Mesothelial cell of epicardium (in vitro differentiated cells): ENCODE measurements at regions not wholly inside any gene's neighbourhood (a gene's known extent, or its start where the extent isn't known, plus 50 kb on each side); places are given as distances from the start of the nearest gene placed in this dataset.

Experiments used
- DNase-seq, 2 experiments: peaks; one replicate each; pipeline ENCODE4 v3.0.0; 2021; ENCODE audit warnings: low spot score in 2 of 2; ENCODE audit not compliant: unreplicated experiment in 2 of 2
- H3K27ac Mint-ChIP-seq: 2 replicates; pipeline ENCODE4 v1.8.0; 2021; ENCODE audit warnings: mixed read lengths
- H3K27me3 Mint-ChIP-seq: 2 replicates; pipeline ENCODE4 v1.8.0; 2021; ENCODE audit warnings: low read depth, mixed read lengths
- H3K36me3 Mint-ChIP-seq: 2 replicates; pipeline ENCODE4 v1.8.0; 2021; ENCODE audit warnings: mixed read lengths
- H3K4me1 Mint-ChIP-seq: 2 replicates; pipeline ENCODE4 v1.8.0; 2021; ENCODE audit warnings: mixed read lengths
- H3K4me3 Mint-ChIP-seq: 2 replicates; pipeline ENCODE4 v1.8.0; 2021; ENCODE audit warnings: mild to moderate bottlenecking, moderate library complexity, mixed read lengths
- H3K9me3 Mint-ChIP-seq: 2 replicates; pipeline ENCODE4 v1.8.0; 2021; ENCODE audit warnings: mixed read lengths
- CTCF ChIP-seq: fragments of 200-600 bp; sonication (generic); IDR thresholded peaks from one replicate; pipeline ENCODE4 v1.5.0; 2021; ENCODE audit warnings: antibody characterized with exemption; ENCODE audit not compliant: unreplicated experiment

GRCh38 chr10:131667047-131667446, 233.8 kb upstream of the PPP2R2D start:
- H3K27me3 Mint-ChIP-seq: peaks cover 24% of the 10 kb centered on the region
- DNase-seq: no peak

GRCh38 chr10:131667561-131667960, 233.2 kb upstream of the PPP2R2D start:
- no peak overlapping the region for H3K4me3 Mint-ChIP-seq
- H3K27ac Mint-ChIP-seq: no peak overlapping the region
- H3K4me1 Mint-ChIP-seq: no peaks in the 10 kb centered on the region
- H3K27me3 Mint-ChIP-seq: peaks cover 24% of the 10 kb centered on the region
- no peaks in the 10 kb centered on the region for H3K36me3 Mint-ChIP-seq
- no peak for TF ChIP-seq CTCF
- H3K9me3 Mint-ChIP-seq: peaks cover 19% of the 10 kb centered on the region
- DNase-seq: no peak

More at GRCh38 chr10:131667047-131667446, 233.8 kb upstream of the PPP2R2D start:
- Mint-ChIP-seq H3K9me3 (peaks cover 13% of the 10 kb centered on the region), H3K4me3 (no peak overlapping the region), H3K4me1 (no peaks in the 10 kb centered on the region), H3K27ac (no peak overlapping the region), H3K36me3 (no peaks in the 10 kb centered on the region)
- TF ChIP-seq CTCF: no peak

GRCh38 chr10:131668903-131669302, 231.9 kb upstream of the PPP2R2D start:
- Mint-ChIP-seq H3K4me1 (no peaks in the 10 kb centered on the region), H3K27me3 (peaks cover 25% of the 10 kb centered on the region), H3K27ac (no peak overlapping the region), H3K4me3 (no peak overlapping the region), H3K9me3 (peaks cover 19% of the 10 kb centered on the region), H3K36me3 (no peaks in the 10 kb centered on the region)
- TF ChIP-seq CTCF: no peak
- DNase-seq: no peak

GRCh38 chr10:131669838-131670237, 231.0 kb upstream of the PPP2R2D start:
- Mint-ChIP-seq H3K27me3 (peaks cover 22% of the 10 kb centered on the region), H3K27ac (no peak overlapping the region), H3K9me3 (peaks cover 12% of the 10 kb centered on the region), H3K4me3 (no peak overlapping the region), H3K4me1 (no peaks in the 10 kb centered on the region), H3K36me3 (no peaks in the 10 kb centered on the region)
- no peak for TF ChIP-seq CTCF
- DNase-seq: no peak

GRCh38 chr10:131670341-131670740, 230.5 kb upstream of the PPP2R2D start:
- H3K4me3 Mint-ChIP-seq: no peak overlapping the region
- H3K9me3 Mint-ChIP-seq: peaks cover 12% of the 10 kb centered on the region
- peaks cover 23% of the 10 kb centered on the region for H3K27me3 Mint-ChIP-seq
- no peak for DNase-seq
- no peak overlapping the region for H3K27ac Mint-ChIP-seq
- H3K36me3 Mint-ChIP-seq: no peaks in the 10 kb centered on the region
- TF ChIP-seq CTCF: no peak
- no peaks in the 10 kb centered on the region for H3K4me1 Mint-ChIP-seq

GRCh38 chr10:131673396-131673795, 227.4 kb upstream of the PPP2R2D start:
- no peak for DNase-seq
- Mint-ChIP-seq H3K27me3 (peaks cover 27% of the 10 kb centered on the region), H3K9me3 (peaks cover 12% of the 10 kb centered on the region), H3K4me1 (peaks cover 2% of the 10 kb centered on the region), H3K27ac (no peak overlapping the region), H3K4me3 (no peak overlapping the region), H3K36me3 (no peaks in the 10 kb centered on the region)
- TF ChIP-seq CTCF: no peak
